ENCODE measurements at regions not wholly inside any gene's neighbourhood (a gene's known extent, or its start where the extent isn't known, plus 50 kb on each side); places are given as distances from the start of the nearest gene placed in this dataset.

- no peak for DNase-seq (ENCODE audit: low read depth in 3 of 3)
These were observed 207.3 kb downstream of the BMP7 start for GRCh38 chr20:57059055-57059596.

- no peak for DNase-seq (ENCODE audit: low read depth in 3 of 3)
These were observed 205.9 kb downstream of the BMP7 start for GRCh38 chr20:57060407-57061050.

GRCh38 chr20:57061051-57061900, 205.2 kb downstream of the BMP7 start:
- DNase-seq (ENCODE audit: low read depth in 3 of 3) = no peak

GRCh38 chr20:57062241-57062640, 204.2 kb downstream of the BMP7 start:
- no peak for DNase-seq (ENCODE audit: low read depth in 3 of 3)

GRCh38 chr20:57062696-57063270, 203.7 kb downstream of the BMP7 start:
- DNase-seq (ENCODE audit: low read depth in 3 of 3) = no peak

- no peak for DNase-seq (ENCODE audit: low read depth in 3 of 3)
These were observed 201.6 kb downstream of the BMP7 start for GRCh38 chr20:57064836-57065235.

GRCh38 chr20:57065646-57066045, 200.8 kb downstream of the BMP7 start:
- DNase-seq (ENCODE audit: low read depth in 3 of 3) = no peak

GRCh38 chr20:57066126-57066900, 200.1 kb downstream of the BMP7 start:
- no peak for DNase-seq (ENCODE audit: low read depth in 3 of 3)

- no peak for DNase-seq (ENCODE audit: low read depth in 3 of 3)
These were observed 197.0 kb downstream of the BMP7 start for GRCh38 chr20:57069442-57069841.

GRCh38 chr20:57070296-57070695, 196.1 kb downstream of the BMP7 start:
- DNase-seq (ENCODE audit: low read depth in 3 of 3) = no peak

GRCh38 chr20:57071283-57071731, 195.1 kb downstream of the BMP7 start:
- DNase-seq (ENCODE audit: low read depth in 3 of 3) = no peak

GRCh38 chr20:57071954-57072583, 194.4 kb downstream of the BMP7 start:
- no peak for DNase-seq (ENCODE audit: low read depth in 3 of 3)

GRCh38 chr20:57073402-57073801, 193.0 kb downstream of the BMP7 start:
- DNase-seq (ENCODE audit: low read depth in 3 of 3) = no peak

- DNase-seq (ENCODE audit: low read depth in 3 of 3) = no peak
These were observed 192.1 kb downstream of the BMP7 start for GRCh38 chr20:57074386-57074785.

GRCh38 chr20:57075181-57075580, 191.3 kb downstream of the BMP7 start:
- DNase-seq (ENCODE audit: low read depth in 3 of 3) = no peak

GRCh38 chr20:57075603-57076002, 190.8 kb downstream of the BMP7 start:
- no peak for DNase-seq (ENCODE audit: low read depth in 3 of 3)

GRCh38 chr20:57076152-57076652, 190.2 kb downstream of the BMP7 start:
- no peak for DNase-seq (ENCODE audit: low read depth in 3 of 3)

- no peak for DNase-seq (ENCODE audit: low read depth in 3 of 3)
These were observed 189.5 kb downstream of the BMP7 start for GRCh38 chr20:57076951-57077350.

GRCh38 chr20:57078116-57078515, 188.3 kb downstream of the BMP7 start:
- DNase-seq (ENCODE audit: low read depth in 3 of 3) = no peak

- DNase-seq (ENCODE audit: low read depth in 3 of 3) = no peak
These were observed 187.1 kb downstream of the BMP7 start for GRCh38 chr20:57079031-57080005.
